ENCODE measurements at regions not wholly inside any gene's neighbourhood (a gene's known extent, or its start where the extent isn't known, plus 50 kb on each side); places are given as distances from the start of the nearest gene placed in this dataset.
"Not testable (repeated sequence)": the region's sequence is repeated elsewhere in the genome, so short reads cannot be mapped to it uniquely, and the experiment has no call there.

DNA sequence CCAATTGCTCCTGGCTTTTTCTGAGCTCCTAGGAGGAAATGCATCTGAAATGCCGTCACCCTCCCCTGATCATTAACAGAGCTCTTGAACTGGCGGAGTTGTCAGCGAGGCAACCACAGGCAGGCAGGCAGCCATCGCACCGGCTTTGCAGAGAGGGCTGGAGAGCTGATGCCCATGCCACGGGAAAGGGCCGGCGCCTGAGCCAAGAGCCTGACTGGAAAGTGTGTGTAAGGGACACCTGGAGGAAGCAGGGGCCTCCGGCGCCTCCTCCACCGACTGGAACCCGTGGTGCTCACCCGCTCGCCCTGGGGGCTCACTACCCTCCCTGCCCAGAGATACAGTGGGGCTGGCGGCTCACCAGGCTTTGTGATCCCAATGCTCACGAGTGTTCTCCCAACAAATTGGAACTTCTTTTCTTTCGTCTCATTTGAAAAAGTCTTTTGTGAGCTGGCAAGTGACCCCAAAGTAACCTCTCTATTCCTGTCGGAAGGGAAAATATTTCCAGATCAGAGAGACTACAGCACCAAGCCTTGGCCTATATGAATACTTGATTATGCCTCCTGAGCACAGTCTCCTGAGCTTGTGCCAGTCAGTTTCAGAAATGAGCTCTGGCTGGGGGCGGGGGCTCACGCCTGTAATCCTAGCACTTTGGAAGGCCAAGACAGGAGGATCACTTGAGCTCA lies 97.7 kb upstream of the SLC25A33 start:
- DNase-seq (ENCODE audit: low read depth), result no peak

GRCh38 chr1:9442278-9442846 lies 96.9 kb upstream of the SLC25A33 start:
- DNase-seq (ENCODE audit: low read depth), result no peak

- DNase-seq (ENCODE audit: low read depth), result no peak
Observed at GRCh38 chr1:9442986-9443385, 96.3 kb upstream of the SLC25A33 start.

GRCh38 chr1:9443913-9444445 lies 95.3 kb upstream of the SLC25A33 start:
- no peak for DNase-seq (ENCODE audit: low read depth)

DNA sequence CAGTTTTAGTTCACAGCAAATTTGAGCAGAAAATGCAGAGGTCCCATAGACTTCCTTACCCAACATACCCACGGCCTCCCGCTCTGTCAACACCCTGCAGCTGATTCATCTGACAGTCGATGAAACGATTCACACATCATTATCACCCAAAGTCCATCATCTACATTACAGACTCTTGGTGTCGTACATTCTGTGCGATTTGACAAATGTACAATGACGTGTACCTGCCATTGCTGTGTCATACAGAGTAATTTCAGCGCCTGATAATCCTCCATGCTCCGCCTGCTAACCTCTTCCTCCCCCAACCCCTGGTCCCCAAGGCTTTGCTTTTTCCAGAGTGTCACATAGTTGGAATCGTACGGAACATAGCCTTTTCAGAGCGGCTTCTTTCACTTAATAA lies 94.7 kb upstream of the SLC25A33 start:
- no peak for DNase-seq (ENCODE audit: low read depth)

GRCh38 chr1:9445081-9445480 lies 94.2 kb upstream of the SLC25A33 start:
- DNase-seq (ENCODE audit: low read depth), result not testable (repeated sequence)

DNA sequence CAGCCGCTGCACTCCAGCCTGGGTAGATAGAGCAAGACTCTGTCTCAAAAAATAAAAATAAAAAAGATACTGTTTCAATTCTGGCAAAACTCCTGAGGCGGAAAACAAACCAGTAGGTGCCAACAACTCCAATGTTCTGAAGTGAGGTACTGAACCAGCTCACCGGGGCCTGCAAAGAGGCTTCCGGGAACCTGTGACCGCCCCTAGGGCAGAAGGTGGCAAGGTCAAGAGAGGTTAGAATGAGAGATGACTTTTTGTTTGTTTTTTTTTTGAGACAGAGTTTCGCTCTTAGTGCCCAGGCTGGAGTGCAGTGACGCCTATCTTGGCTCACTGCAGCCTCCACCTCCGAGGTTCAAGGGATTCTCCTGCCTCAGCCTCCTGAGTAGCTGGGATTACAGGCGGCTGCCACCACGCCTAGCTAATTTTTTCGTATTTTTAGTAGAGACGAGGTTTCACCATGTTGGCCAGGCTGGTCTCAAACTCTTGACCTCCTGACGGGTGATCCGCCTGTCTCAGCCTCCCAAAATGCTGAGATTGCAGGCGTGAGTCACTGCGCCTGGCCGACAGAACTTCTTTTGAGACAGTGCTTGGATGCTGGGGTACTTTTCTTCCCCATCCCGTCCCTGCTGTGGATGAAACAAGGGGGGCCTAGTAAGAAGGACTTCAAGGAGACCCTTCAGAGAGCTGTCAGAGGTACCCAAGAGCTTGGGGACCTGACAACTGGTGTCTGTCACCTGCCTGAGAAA lies 91.9 kb upstream of the SLC25A33 start:
- no peak for DNase-seq (ENCODE audit: low read depth)

GRCh38 chr1:9448132-9449109 lies 90.8 kb upstream of the SLC25A33 start:
- DNase-seq (ENCODE audit: low read depth), result no peak

DNA sequence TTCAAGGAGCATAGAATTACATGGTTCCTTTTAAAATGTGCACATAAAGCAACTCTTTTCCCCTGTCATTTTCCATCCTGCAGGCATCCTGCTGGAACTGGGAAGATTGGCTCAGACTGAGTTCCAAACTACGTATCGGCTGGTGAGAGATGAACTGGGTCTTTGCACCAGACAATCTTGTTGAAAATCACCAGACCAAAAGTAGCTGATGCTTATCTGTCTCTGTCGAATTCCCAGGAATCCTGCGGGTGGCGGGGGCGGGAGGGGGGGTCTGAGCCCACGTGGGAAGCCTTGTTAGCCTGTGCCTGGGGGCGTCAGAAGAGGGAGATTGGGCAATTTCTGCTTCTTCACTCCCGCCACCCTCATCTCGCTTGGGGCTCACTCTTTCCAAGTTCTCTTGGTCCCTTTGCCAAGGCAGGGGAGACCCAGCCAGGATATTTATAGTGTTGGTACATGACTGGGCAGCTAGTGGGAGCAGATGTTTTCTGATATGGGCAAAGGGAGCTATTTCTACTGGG lies 90.1 kb upstream of the SLC25A33 start:
- no peak for DNase-seq (ENCODE audit: low read depth)

DNA sequence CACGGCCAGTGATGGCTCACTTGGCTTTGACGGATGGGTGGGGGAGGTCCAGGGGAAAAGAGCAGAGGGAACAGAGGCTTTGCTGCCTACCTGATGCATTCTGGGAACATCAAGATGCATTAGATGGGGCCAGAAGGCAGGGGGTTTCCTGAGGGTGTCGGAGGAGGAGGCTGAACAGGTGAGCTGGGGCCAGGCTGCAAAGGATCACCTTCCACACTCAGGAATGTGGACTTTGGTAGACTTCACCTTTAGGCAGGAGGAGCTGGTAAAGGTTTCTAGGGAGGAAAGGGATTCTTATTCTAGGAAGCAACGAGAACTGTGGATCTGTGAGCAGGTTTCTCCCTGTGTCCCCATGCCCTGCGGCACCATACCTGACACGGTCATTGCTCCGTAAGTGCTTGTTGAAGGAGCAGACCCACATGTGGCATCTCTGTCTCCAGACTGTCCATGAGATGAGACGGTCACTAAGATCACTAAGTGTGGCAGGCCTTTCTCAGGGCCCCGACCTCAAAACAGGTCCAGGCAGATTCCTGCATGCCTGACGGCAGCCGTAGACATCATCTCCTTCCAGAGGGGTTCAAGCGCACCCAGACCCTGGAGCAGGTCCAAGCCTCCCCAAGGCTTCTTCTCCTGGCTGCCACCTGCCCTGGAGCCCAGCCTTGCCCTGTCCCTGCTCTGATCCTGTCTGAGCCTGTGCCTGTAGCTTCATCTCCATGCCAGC lies 89.1 kb upstream of the SLC25A33 start:
- no peak for DNase-seq (ENCODE audit: low read depth)

- DNase-seq (ENCODE audit: low read depth), result no peak
Observed at GRCh38 chr1:9451081-9451480, 88.2 kb upstream of the SLC25A33 start.

DNA sequence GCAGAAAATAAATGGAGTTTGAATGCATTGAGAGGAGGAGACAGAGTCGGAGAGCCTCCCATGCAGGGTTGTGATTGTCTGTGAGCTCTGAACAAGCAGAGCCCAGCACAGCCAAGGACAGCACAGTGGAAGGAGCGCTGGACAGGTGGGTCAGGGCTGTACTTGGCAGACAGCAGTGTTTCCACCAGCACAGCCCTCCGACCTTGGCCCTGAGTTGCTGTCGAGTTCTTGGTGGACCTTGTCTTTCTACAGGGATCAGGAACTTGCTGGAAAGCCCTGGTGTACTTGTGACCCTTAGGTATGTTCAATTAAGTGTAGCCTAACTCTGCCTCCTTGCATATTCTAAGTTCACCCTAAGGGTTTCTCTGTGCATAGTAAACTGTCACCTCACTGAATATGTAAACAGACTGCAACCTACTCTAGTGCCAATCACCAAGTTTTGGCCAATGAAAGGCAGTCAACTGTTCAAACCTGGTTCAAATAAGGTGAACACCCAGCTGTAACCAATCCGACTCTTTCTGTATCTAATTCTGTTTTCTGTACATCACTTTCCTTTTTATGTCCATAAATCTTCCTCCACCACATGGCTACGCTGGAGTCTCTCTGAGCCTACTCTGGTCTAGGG lies 86.6 kb upstream of the SLC25A33 start:
- no peak for DNase-seq (ENCODE audit: low read depth)

GRCh38 chr1:9453375-9453774 lies 85.9 kb upstream of the SLC25A33 start:
- no peak for DNase-seq (ENCODE audit: low read depth)

- no peak for DNase-seq (ENCODE audit: low read depth)
Observed at GRCh38 chr1:9453779-9454418, 85.4 kb upstream of the SLC25A33 start.

DNA sequence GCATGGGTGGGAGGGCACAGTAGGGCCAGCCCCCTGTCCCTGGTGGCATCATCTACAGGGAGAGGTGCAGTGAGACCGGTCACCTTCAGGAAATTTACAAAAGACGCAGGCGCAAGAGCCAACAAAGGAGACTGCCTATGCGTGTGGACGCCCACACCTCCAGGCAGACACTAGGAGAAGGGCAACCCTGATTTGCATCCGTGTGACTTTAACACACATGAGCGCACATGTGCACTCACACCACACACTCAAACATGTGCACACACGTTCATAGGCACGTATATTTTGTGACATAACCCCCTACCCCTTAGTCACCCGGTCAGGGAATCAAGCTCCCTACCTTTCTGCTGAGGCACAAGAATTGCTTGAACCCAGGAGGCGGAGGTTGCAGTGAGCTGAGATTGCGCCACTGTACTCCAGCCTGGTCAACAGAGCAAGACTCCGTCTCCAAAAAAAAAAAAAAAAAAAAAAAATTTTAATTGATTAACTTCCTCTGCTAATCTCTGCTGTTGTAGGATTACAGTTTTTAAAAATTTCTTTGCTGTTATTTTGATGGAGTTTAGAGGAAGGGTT lies 84.7 kb upstream of the SLC25A33 start:
- DNase-seq (ENCODE audit: low read depth), result no peak

GRCh38 chr1:9455487-9456234 lies 83.6 kb upstream of the SLC25A33 start:
- peak; percentile 20 for DNase-seq (ENCODE audit: low read depth)

DNA sequence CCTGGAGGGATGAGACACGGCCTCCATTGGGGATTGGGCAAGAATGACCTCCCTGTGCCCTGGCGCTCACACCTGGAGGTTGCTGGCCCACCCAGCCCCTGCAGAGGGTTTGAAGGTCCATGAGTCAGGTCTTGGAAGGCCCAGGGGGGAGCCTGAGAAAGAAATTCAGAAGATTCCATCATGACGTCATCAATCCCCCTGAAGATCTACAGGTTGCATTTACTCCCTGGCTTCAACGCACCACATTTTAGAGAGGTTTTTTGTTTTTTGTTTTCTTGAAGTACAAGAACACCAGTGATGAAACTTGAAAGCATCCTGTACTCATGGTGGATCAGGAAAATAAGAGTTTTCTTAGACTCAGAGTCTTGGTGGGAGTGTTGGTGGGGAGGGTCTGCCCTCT lies 82.4 kb upstream of the SLC25A33 start:
- no peak for DNase-seq (ENCODE audit: low read depth)

GRCh38 chr1:9459816-9460407 lies 79.4 kb upstream of the SLC25A33 start:
- DNase-seq (ENCODE audit: low read depth), result no peak

DNA sequence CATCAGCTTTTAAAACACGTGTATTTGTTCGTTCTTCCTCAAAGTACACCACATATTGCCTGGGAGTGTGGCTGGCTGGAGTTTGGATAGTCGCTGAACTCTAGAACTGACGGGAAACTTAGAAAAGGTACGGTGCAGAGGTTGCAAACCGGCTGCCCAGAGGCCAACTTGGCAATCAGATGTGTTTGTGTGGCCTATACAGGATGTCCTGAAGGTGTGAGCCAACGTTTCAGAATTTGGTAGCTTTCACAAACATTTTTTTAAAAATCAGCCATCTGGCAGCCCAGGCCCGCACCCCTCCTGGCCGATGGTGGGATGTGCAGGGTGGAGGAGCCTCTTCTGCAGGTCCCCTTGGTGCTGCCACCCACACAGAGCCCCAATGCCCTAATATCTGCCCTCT lies 73.6 kb upstream of the SLC25A33 start:
- DNase-seq (ENCODE audit: low read depth), result no peak

All from CMK (cell line).